HCT116 (cell line): ENCODE measurements at regions not wholly inside any gene's neighbourhood (a gene's known extent, or its start where the extent isn't known, plus 50 kb on each side); places are given as distances from the start of the nearest gene placed in this dataset.
"Not testable (repeated sequence)": the region's sequence is repeated elsewhere in the genome, so short reads cannot be mapped to it uniquely, and the experiment has no call there.

ENCODE experiments used
- ATAC-seq: fragments of 200-7000 bp; cut with Tn5 transposase; 2 replicates; pipeline ENCODE4 v1.9.1; 2020; ENCODE audit warnings: mild to moderate bottlenecking, moderate library complexity
- BruUV-seq: library from RNA; stranded (reverse); fragments of 400-500 nt; replicated peaks from 2 replicates; lab custom pipeline; 2021; lab: Mats Ljungman, UMichigan
- CTCF ChIA-PET: fragments of 300-600 bp; sonication (Branson Sonifier 250); formaldehyde crosslinking; loops from one replicate; lab custom pipeline; 2021; ENCODE audit warnings: antibody characterized with exemption; lab: Charles Lee
- POLR2A ChIA-PET: fragments of 300-600, 350-600 bp; sonication (Branson Sonifier 250); formaldehyde crosslinking; loops from one replicate; lab custom pipeline; 2021; ENCODE audit warnings: antibody characterized with exemption; lab: Charles Lee
- RAD21 ChIA-PET, 2 experiments: fragments of 300-600 bp; sonication (Branson Sonifier 250); formaldehyde crosslinking; loops; one replicate each; lab custom pipeline; 2023; ENCODE audit warnings: low total read pairs in 2 of 2; ENCODE audit not compliant: uncharacterized antibody in 2 of 2, unreplicated experiment in 2 of 2, low non-redundant PET in 1 of 2; lab: Charles Lee
- DNase-seq: peaks from one replicate; pipeline ENCODE4 v3.0.0-alpha.2; 2010; ENCODE audit warnings: low read depth, low spot score
- H2AFZ ChIP-seq: fragments of 200-600 bp; shearing (Covaris generic), sonication (generic); 2 replicates; pipeline ENCODE4 v1.6.1; 2017; ENCODE audit warnings: low read depth, mixed run types, mixed read lengths, antibody characterized with exemption, low read length; ENCODE audit not compliant: poor library complexity, severe bottlenecking
- H3K27ac ChIP-seq: 2 replicates; pipeline ENCODE4 v1.5.1; 2012; ENCODE audit warnings: low read depth, low read length
- H3K27me3 ChIP-seq: fragments of 200-600 bp; sonication (generic); 2 replicates; pipeline ENCODE4 v1.6.1; 2016; ENCODE audit warnings: mixed run types, low read length, mixed read lengths; ENCODE audit not compliant: insufficient read depth
- H3K36me3 ChIP-seq, 2 experiments: fragments of 200-500 bp in 1 of 2; fragments of 200-600 bp in 1 of 2; sonication (Bioruptor generic) in 1 of 2; sonication (generic) in 1 of 2; 2 replicates each; pipeline versions ENCODE4 v1.5.1 to v1.6.1; 2014 to 2016; ENCODE audit warnings: low read length in 2 of 2, inconsistent platforms in 1 of 2, mixed read lengths in 1 of 2, mixed run types in 1 of 2; ENCODE audit not compliant: insufficient read depth in 2 of 2, control insufficient read depth in 1 of 2
- H3K4me1 ChIP-seq, 2 experiments: fragments of 200-600 bp in 1 of 2; sonication (generic) in 1 of 2; 2 replicates each; pipeline versions ENCODE4 v1.5.1 to v1.6.1; 2012 to 2017; ENCODE audit warnings: low read length in 2 of 2, inconsistent platforms in 1 of 2, mild to moderate bottlenecking in 1 of 2, mixed read lengths in 1 of 2, mixed run types in 1 of 2, moderate library complexity in 1 of 2; ENCODE audit not compliant: insufficient read depth in 2 of 2, control insufficient read depth in 1 of 2
- H3K4me2 ChIP-seq: fragments of 200-600 bp; sonication (generic); 2 replicates; pipeline ENCODE4 v1.6.1; 2017; ENCODE audit warnings: mixed run types, low read length, mixed read lengths
- H3K4me3 ChIP-seq, 2 experiments: fragments of 200-600 bp in 1 of 2; sonication (generic) in 1 of 2; replicated peaks in 1 of 2; 2 replicates each; pipeline ENCODE4 v1.5.1; 2011 to 2016; ENCODE audit warnings: low read length in 2 of 2, control low read depth in 1 of 2, low read depth in 1 of 2, mild to moderate bottlenecking in 1 of 2, mixed read lengths in 1 of 2, mixed run types in 1 of 2
- H3K79me2 ChIP-seq: fragments of 200-600 bp; sonication (generic); 2 replicates; pipeline ENCODE4 v1.6.1; 2017; ENCODE audit warnings: mild to moderate bottlenecking, mixed run types, low read length, moderate library complexity, mixed read lengths; ENCODE audit not compliant: insufficient read depth
- H3K9ac ChIP-seq: fragments of 200-600 bp; sonication (generic); 2 replicates; pipeline ENCODE4 v1.6.1; 2016; ENCODE audit warnings: low read length, mixed read lengths
- H3K9me2 ChIP-seq: fragments of 200-600 bp; sonication (generic), shearing (Covaris generic); 2 replicates; pipeline ENCODE4 v1.6.1; 2017; ENCODE audit warnings: mixed run types, mild to moderate bottlenecking, moderate library complexity; ENCODE audit not compliant: insufficient read depth
- H3K9me3 ChIP-seq, 2 experiments: fragments of 200-500 bp in 1 of 2; fragments of 200-600 bp in 1 of 2; sonication (Bioruptor generic) in 1 of 2; sonication (generic) in 1 of 2; 2 replicates each; pipeline ENCODE4 v1.6.1; 2014 to 2017; ENCODE audit warnings: low read length in 2 of 2, mixed read lengths in 2 of 2, inconsistent platforms in 1 of 2, low read depth in 1 of 2, mild to moderate bottlenecking in 1 of 2, mixed run types in 1 of 2, moderate library complexity in 1 of 2; ENCODE audit not compliant: control insufficient read depth in 1 of 2, insufficient read depth in 1 of 2
- H4K20me1 ChIP-seq: fragments of 200-600 bp; sonication (generic), shearing (Covaris generic); 2 replicates; pipeline ENCODE4 v1.6.1; 2017; ENCODE audit warnings: mixed run types, mild to moderate bottlenecking, moderate library complexity; ENCODE audit not compliant: insufficient read depth
- CBX3 ChIP-seq: IDR thresholded peaks from 2 replicates; pipeline ENCODE4 v1.6.1; 2012; ENCODE audit warnings: low read depth
- ELF1 ChIP-seq: IDR thresholded peaks from 2 replicates; pipeline ENCODE4 v1.6.1; 2012; ENCODE audit warnings: low read depth, borderline replicate concordance
- EZH2 ChIP-seq: fragments of 200-600 bp; sonication (generic); IDR thresholded peaks from 2 replicates; pipeline ENCODE4 v1.6.1; 2017; ENCODE audit warnings: antibody characterized with exemption, mixed run types
- EZH2phosphoT487 ChIP-seq: fragments of 200-600 bp; IDR thresholded peaks from 2 replicates; pipeline ENCODE4 v1.6.1; 2018; ENCODE audit warnings: antibody characterized with exemption, borderline replicate concordance
- FOSL1 ChIP-seq: IDR thresholded peaks from 2 replicates; pipeline ENCODE4 v1.6.1; 2012; ENCODE audit warnings: low read depth
- SP1 ChIP-seq: IDR thresholded peaks from 2 replicates; pipeline ENCODE4 v1.6.1; 2012; ENCODE audit warnings: low read depth
- TCF7L2 ChIP-seq: IDR thresholded peaks from 2 replicates; pipeline ENCODE4 v1.7.0; 2011; ENCODE audit warnings: borderline replicate concordance, inconsistent platforms; ENCODE audit not compliant: insufficient read depth, insufficient read length; ENCODE audit errors: extremely low read depth
- ZFX ChIP-seq: fragments of 450-650 bp; IDR thresholded peaks from 2 replicates; pipeline ENCODE4 v1.6.1; 2017
- ZNF274 ChIP-seq: fragments of 200-500 bp; sonication (Bioruptor generic); IDR thresholded peaks from 2 replicates; pipeline ENCODE4 v1.6.1; 2014; ENCODE audit warnings: mild to moderate bottlenecking, low read depth, low read length, inconsistent platforms
- intact Hi-C: fragments of 100-400 bp; cut with micrococcal nuclease; formaldehyde crosslinking; loops from 2 replicates; pipeline ENCODE4 v1.10.0; 2022
- TF ChIP-seq, protein P1 (sequence below): IDR thresholded peaks from 2 replicates; pipeline ENCODE4 v1.6.1; 2012; ENCODE audit warnings: low read depth

DNA sequence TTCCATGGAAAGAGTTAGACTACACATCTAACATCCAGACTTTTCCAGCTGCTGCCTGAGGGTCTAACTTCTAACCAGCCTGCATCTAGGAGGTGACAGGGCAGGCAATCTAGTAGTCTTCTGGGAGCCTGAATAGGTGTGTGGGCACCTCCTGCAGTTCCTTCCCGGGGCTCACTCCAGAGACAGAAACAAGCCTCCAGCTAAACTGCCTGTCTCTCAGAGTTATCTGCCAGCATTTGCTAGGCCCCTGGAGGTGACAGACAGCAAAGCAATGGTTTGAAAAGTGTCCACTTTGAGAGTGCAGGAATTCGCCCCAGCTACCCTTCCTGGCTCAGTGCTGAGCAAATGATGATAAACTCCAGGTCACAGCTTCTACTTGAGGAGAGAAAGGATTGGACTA is 240.5 kb upstream of the PRSS16 start (continued):
- TF ChIP-seq, protein P1, sequence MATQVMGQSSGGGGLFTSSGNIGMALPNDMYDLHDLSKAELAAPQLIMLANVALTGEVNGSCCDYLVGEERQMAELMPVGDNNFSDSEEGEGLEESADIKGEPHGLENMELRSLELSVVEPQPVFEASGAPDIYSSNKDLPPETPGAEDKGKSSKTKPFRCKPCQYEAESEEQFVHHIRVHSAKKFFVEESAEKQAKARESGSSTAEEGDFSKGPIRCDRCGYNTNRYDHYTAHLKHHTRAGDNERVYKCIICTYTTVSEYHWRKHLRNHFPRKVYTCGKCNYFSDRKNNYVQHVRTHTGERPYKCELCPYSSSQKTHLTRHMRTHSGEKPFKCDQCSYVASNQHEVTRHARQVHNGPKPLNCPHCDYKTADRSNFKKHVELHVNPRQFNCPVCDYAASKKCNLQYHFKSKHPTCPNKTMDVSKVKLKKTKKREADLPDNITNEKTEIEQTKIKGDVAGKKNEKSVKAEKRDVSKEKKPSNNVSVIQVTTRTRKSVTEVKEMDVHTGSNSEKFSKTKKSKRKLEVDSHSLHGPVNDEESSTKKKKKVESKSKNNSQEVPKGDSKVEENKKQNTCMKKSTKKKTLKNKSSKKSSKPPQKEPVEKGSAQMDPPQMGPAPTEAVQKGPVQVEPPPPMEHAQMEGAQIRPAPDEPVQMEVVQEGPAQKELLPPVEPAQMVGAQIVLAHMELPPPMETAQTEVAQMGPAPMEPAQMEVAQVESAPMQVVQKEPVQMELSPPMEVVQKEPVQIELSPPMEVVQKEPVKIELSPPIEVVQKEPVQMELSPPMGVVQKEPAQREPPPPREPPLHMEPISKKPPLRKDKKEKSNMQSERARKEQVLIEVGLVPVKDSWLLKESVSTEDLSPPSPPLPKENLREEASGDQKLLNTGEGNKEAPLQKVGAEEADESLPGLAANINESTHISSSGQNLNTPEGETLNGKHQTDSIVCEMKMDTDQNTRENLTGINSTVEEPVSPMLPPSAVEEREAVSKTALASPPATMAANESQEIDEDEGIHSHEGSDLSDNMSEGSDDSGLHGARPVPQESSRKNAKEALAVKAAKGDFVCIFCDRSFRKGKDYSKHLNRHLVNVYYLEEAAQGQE, result no peak
- TF ChIP-seq CBX3, result no peak
- no peak for TF ChIP-seq ZNF274
- TF ChIP-seq FOSL1, result no peak
- TF ChIP-seq ZFX, result no peak
- TF ChIP-seq EZH2, result no peak
- no peak for TF ChIP-seq ELF1
- no peak for TF ChIP-seq TCF7L2
- no peak for TF ChIP-seq EZH2phosphoT487
- no peak for TF ChIP-seq SP1

DNA sequence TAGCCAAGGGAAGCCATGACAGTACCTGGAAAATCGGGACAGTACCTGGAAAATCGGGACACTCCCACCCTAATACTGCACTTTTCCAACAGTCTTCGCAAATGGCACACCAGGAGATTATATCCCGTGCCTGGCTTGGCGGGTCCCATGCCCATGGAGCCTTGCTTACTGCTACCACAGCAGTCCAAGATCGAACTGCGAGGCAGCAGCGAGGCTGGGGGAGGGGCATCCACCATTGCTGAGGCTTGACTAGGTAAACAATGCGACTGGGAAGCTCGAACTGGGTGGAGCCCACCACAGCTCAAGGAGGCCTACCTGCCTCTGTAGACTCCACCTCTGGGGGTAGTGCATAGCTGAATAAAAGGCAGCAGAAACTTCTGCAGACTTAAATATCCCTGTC is 238.9 kb upstream of the PRSS16 start:
- H3K27ac ChIP-seq, H3K4me2 ChIP-seq, H3K4me3 ChIP-seq, H3K9ac ChIP-seq, BruUV-seq, POLR2A ChIA-PET, ATAC-seq, H4K20me1 ChIP-seq, RAD21 ChIA-PET, H3K27me3 ChIP-seq, H3K79me2 ChIP-seq, intact Hi-C loops, H3K9me2 ChIP-seq, H2AFZ ChIP-seq, H3K4me1 ChIP-seq, H3K9me3 ChIP-seq, DNase-seq, H3K36me3 ChIP-seq, CTCF ChIA-PET: not testable (repeated sequence)

DNA sequence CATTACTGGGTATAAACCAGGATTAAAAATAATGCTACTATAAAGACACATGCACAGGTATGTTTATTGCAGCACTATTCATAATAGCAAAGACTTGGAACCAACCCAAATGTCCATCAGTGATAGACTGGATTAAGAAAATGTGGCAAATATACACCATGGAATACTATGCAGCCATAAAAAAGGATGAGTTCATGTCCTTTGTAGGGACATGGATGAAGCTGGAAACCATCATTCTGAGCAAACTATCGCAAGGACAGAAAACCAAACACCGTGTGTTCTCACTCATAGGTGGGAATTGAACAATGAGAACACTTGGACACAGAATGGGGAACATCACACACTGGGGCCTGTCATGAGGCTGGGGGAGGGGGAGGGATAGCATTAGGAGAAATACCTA is 233.4 kb upstream of the PRSS16 start:
- H3K27me3 ChIP-seq, H3K9me3 ChIP-seq, H3K4me1 ChIP-seq, H3K79me2 ChIP-seq, H3K9ac ChIP-seq, ATAC-seq, CTCF ChIA-PET, intact Hi-C loops, H3K9me2 ChIP-seq, H3K36me3 ChIP-seq, H2AFZ ChIP-seq, RAD21 ChIA-PET, BruUV-seq, H3K4me3 ChIP-seq, H4K20me1 ChIP-seq, POLR2A ChIA-PET, H3K4me2 ChIP-seq, DNase-seq, H3K27ac ChIP-seq: not testable (repeated sequence)
